Neural crest cell (in vitro differentiated cells): ENCODE measurements at regions not wholly inside any gene's neighbourhood (a gene's known extent, or its start where the extent isn't known, plus 50 kb on each side); places are given as distances from the start of the nearest gene placed in this dataset.

Experiments
- DNase-seq: peaks from one replicate; pipeline ENCODE4 v3.0.0; 2021; ENCODE audit warnings: low read depth, mixed read lengths, low spot score
- H3K27ac Mint-ChIP-seq: one replicate; pipeline ENCODE4 v1.8.0; 2021; ENCODE audit warnings: mild to moderate bottlenecking, mixed read lengths; ENCODE audit not compliant: unreplicated experiment
- H3K27me3 Mint-ChIP-seq: 2 replicates; pipeline ENCODE4 v1.8.0; 2021; ENCODE audit warnings: low read depth, mild to moderate bottlenecking, mixed read lengths
- H3K36me3 Mint-ChIP-seq: 2 replicates; pipeline ENCODE4 v1.8.0; 2021; ENCODE audit warnings: low read depth, mild to moderate bottlenecking, mixed read lengths
- H3K4me1 Mint-ChIP-seq: 2 replicates; pipeline ENCODE4 v1.8.0; 2021; ENCODE audit warnings: mixed read lengths
- H3K4me3 Mint-ChIP-seq: one replicate; pipeline ENCODE4 v1.8.0; 2021; ENCODE audit warnings: mild to moderate bottlenecking, mixed read lengths
- H3K9me3 Mint-ChIP-seq: 2 replicates; pipeline ENCODE4 v1.8.0; 2021; ENCODE audit warnings: mixed read lengths
- CTCF ChIP-seq: fragments of 200-600 bp; sonication (generic); conservative IDR thresholded peaks from 2 replicates; pipeline ENCODE4 v1.5.0; 2021; ENCODE audit warnings: antibody characterized with exemption, mild to moderate bottlenecking

GRCh38 chr3:180320631-180321030 is 281.3 kb upstream of the TTC14 start:
- no peaks in the 10 kb centered on the region for H3K4me1 Mint-ChIP-seq
- no peaks in the 10 kb centered on the region for H3K36me3 Mint-ChIP-seq

GRCh38 chr3:180321534-180321933 is 280.4 kb upstream of the TTC14 start:
- DNase-seq: no peak

More at GRCh38 chr3:180320631-180321030, 281.3 kb upstream of the TTC14 start:
- DNase-seq: no peak
- no peak overlapping the region for H3K27ac Mint-ChIP-seq
- H3K27me3 Mint-ChIP-seq: no peaks in the 10 kb centered on the region
- H3K4me3 Mint-ChIP-seq: no peak overlapping the region
- no peak for TF ChIP-seq CTCF
- H3K9me3 Mint-ChIP-seq: no peaks in the 10 kb centered on the region

GRCh38 chr3:180322829-180323228 is 279.1 kb upstream of the TTC14 start:
- Mint-ChIP-seq H3K9me3 (no peaks in the 10 kb centered on the region), H3K27ac (no peak overlapping the region), H3K4me3 (no peak overlapping the region), H3K27me3 (no peaks in the 10 kb centered on the region), H3K4me1 (no peaks in the 10 kb centered on the region), H3K36me3 (no peaks in the 10 kb centered on the region)
- no peak for DNase-seq
- TF ChIP-seq CTCF: no peak

More at GRCh38 chr3:180321534-180321933, 280.4 kb upstream of the TTC14 start:
- H3K27ac Mint-ChIP-seq: no peak overlapping the region
- TF ChIP-seq CTCF: no peak
- no peaks in the 10 kb centered on the region for H3K36me3 Mint-ChIP-seq
- H3K9me3 Mint-ChIP-seq: no peaks in the 10 kb centered on the region
- H3K4me1 Mint-ChIP-seq: no peaks in the 10 kb centered on the region
- no peaks in the 10 kb centered on the region for H3K27me3 Mint-ChIP-seq
- H3K4me3 Mint-ChIP-seq: no peak overlapping the region

GRCh38 chr3:180324791-180325190 is 277.2 kb upstream of the TTC14 start:
- no peaks in the 10 kb centered on the region for H3K36me3 Mint-ChIP-seq
- H3K27me3 Mint-ChIP-seq: no peaks in the 10 kb centered on the region
- H3K9me3 Mint-ChIP-seq: no peaks in the 10 kb centered on the region
- H3K4me3 Mint-ChIP-seq: no peak overlapping the region
- no peak for TF ChIP-seq CTCF
- no peak overlapping the region for H3K27ac Mint-ChIP-seq
- H3K4me1 Mint-ChIP-seq: no peaks in the 10 kb centered on the region
- no peak for DNase-seq

- H3K27me3 Mint-ChIP-seq: no peaks in the 10 kb centered on the region
- H3K9me3 Mint-ChIP-seq: no peaks in the 10 kb centered on the region
- no peaks in the 10 kb centered on the region for H3K36me3 Mint-ChIP-seq
- DNase-seq: no peak
- no peak for TF ChIP-seq CTCF
- H3K4me1 Mint-ChIP-seq: no peaks in the 10 kb centered on the region
- H3K27ac Mint-ChIP-seq: peak overlapping the region; percentile 51
- H3K4me3 Mint-ChIP-seq: no peak overlapping the region
Measured at GRCh38 chr3:180325533-180325932, 276.4 kb upstream of the TTC14 start.

- no peaks in the 10 kb centered on the region for H3K27me3 Mint-ChIP-seq
- DNase-seq: no peak
- no peaks in the 10 kb centered on the region for H3K9me3 Mint-ChIP-seq
- no peaks in the 10 kb centered on the region for H3K4me1 Mint-ChIP-seq
- no peak for TF ChIP-seq CTCF
- H3K36me3 Mint-ChIP-seq: no peaks in the 10 kb centered on the region
- no peak overlapping the region for H3K4me3 Mint-ChIP-seq
- H3K27ac Mint-ChIP-seq: peak overlapping the region; percentile 83
Measured at GRCh38 chr3:180325958-180326357, 276.0 kb upstream of the TTC14 start.
